ENCODE measurements at regions not wholly inside any gene's neighbourhood (a gene's known extent, or its start where the extent isn't known, plus 50 kb on each side); places are given as distances from the start of the nearest gene placed in this dataset.

DNA sequence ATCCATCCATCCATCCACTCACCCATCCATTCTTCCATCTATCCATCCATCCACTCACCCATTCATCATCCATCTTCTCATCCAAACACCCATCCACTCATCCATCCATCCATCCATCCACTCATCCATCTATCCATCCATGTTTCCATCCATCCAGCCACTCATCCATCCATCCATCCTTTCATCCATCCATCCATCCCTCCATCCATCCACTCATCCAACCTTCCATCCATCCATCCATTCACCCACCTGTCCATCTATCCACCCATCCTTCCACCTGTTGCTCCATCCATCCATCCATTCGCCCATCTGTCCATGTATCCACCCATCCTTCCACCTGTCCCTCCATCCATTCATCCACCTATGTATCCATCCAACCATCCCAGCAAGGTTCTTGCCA, 378.4 kb upstream of the PFKP start:
- H3K27ac ChIP-seq (replicated peaks), result no peak overlapping the region
- no peaks in the 10 kb centered on the region for H3K4me1 ChIP-seq
- DNase-seq, result no peak
- TF ChIP-seq, protein P1, sequence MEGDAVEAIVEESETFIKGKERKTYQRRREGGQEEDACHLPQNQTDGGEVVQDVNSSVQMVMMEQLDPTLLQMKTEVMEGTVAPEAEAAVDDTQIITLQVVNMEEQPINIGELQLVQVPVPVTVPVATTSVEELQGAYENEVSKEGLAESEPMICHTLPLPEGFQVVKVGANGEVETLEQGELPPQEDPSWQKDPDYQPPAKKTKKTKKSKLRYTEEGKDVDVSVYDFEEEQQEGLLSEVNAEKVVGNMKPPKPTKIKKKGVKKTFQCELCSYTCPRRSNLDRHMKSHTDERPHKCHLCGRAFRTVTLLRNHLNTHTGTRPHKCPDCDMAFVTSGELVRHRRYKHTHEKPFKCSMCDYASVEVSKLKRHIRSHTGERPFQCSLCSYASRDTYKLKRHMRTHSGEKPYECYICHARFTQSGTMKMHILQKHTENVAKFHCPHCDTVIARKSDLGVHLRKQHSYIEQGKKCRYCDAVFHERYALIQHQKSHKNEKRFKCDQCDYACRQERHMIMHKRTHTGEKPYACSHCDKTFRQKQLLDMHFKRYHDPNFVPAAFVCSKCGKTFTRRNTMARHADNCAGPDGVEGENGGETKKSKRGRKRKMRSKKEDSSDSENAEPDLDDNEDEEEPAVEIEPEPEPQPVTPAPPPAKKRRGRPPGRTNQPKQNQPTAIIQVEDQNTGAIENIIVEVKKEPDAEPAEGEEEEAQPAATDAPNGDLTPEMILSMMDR (IDR thresholded peaks at IDR 0.05; ENCODE audit: borderline replicate concordance), result no peak
- intact Hi-C loops (cut with micrococcal nuclease), result no loop called here
- H3K27me3 ChIP-seq (ENCODE audit: low read depth), result no peaks in the 10 kb centered on the region
- no peaks in the 10 kb centered on the region for H3K36me3 ChIP-seq
- no peaks in the 10 kb centered on the region for H3K9me3 ChIP-seq (replicated peaks)
- no peak overlapping the region for H3K4me3 ChIP-seq

DNA sequence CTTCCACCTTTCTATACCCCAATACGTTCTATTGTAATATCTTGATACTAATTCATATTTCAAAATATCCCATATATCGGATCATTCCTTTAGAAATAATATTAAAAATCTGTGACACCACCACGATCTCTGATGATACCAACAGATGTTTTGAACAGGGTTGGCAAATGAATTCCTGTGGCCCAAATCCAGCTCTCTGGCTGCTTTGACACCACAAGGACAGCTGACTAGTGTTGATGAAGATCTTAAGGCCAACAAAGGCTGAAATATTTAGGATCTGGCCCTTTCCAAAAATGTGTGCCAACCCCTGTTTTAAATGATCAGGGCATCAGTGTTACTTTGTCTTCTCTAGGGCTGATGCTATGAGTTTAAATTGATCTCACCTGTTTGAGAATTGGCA, 380.7 kb upstream of the PFKP start:
- H3K4me3 ChIP-seq, result no peak overlapping the region
- peaks cover 8% of the 10 kb centered on the region for H3K27me3 ChIP-seq (ENCODE audit: low read depth)
- no peak for DNase-seq
- TF ChIP-seq, protein P1 (IDR thresholded peaks at IDR 0.05; ENCODE audit: borderline replicate concordance), result no peak
- no peaks in the 10 kb centered on the region for H3K9me3 ChIP-seq (replicated peaks)
- no peaks in the 10 kb centered on the region for H3K4me1 ChIP-seq
- intact Hi-C loops (cut with micrococcal nuclease), result no loop called here
- H3K36me3 ChIP-seq, result no peaks in the 10 kb centered on the region
- H3K27ac ChIP-seq (replicated peaks), result no peak overlapping the region

DNA sequence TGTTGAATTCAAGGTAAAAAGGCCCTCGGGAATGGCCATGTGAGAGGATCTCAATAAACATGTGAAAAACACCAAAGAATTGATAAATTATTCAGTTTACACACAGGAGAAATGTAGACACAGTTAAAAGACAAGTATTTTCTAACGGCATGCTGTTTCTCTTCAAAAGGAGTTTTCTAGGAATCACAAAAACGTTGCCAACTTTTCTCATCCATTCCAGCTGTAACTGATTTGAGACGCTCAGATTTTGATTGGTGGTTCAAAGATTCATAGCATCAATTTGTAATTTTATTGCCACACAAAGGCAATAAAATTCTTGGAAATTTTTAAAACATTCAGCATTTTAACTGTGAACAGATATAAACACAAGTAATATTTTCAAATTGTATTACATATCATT, 384.9 kb upstream of the PFKP start:
- no peak for DNase-seq
- no peaks in the 10 kb centered on the region for H3K9me3 ChIP-seq (replicated peaks)
- H3K4me3 ChIP-seq, result no peak overlapping the region
- no peaks in the 10 kb centered on the region for H3K36me3 ChIP-seq
- peaks cover 27% of the 10 kb centered on the region for H3K27me3 ChIP-seq (ENCODE audit: low read depth)
- H3K27ac ChIP-seq (replicated peaks), result no peak overlapping the region
- intact Hi-C loops (cut with micrococcal nuclease), result no loop called here
- no peaks in the 10 kb centered on the region for H3K4me1 ChIP-seq
- TF ChIP-seq, protein P1 (IDR thresholded peaks at IDR 0.05; ENCODE audit: borderline replicate concordance), result no peak

DNA sequence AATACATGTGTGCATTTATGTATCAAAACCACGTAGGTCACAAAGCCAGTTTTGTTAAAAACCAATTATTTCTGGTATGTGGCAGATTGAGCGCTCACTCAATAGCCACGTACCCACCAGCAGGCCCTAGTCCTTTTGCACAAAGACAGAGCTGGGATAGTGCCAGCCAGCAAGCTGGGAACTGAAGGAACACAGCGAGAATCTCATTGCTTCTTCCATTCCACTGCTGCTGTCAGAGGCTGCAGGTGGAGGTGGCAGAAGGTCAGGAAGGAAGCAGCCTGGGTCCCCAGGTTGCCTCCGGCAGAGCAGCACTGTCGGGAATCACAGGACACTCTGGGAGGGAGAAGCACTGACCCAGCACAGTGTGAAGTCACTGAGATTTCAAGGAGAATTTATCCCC, 385.5 kb upstream of the PFKP start:
- intact Hi-C loops (cut with micrococcal nuclease), result no loop called here
- H3K36me3 ChIP-seq, result no peaks in the 10 kb centered on the region
- no peaks in the 10 kb centered on the region for H3K9me3 ChIP-seq (replicated peaks)
- H3K4me3 ChIP-seq, result no peak overlapping the region
- TF ChIP-seq, protein P1 (IDR thresholded peaks at IDR 0.05; ENCODE audit: borderline replicate concordance), result no peak
- H3K27me3 ChIP-seq (ENCODE audit: low read depth), result peaks cover 32% of the 10 kb centered on the region
- no peak for DNase-seq
- no peak overlapping the region for H3K27ac ChIP-seq (replicated peaks)
- no peaks in the 10 kb centered on the region for H3K4me1 ChIP-seq

DNA sequence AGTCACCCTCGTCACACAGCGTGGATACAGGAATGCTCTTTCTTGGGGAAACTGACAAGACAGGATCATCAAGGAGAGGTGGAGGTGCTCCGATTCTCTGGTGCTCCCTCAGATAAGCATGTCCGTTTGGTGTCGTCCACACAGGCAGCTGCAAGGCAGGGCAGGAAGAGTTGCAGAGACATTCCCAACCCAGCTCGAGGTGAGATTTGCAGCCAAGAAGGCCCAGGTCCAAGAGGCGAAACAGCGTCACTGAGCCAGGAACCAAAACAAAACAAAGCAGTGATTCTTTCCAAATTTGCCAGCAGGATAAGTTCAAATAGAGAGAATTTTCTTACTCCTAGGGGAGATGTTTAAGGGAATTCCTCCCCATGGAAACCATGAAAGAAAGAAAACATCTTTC, 386.5 kb upstream of the PFKP start:
- intact Hi-C loops (cut with micrococcal nuclease), result no loop called here
- TF ChIP-seq, protein P1 (IDR thresholded peaks at IDR 0.05; ENCODE audit: borderline replicate concordance), result no peak
- Histone ChIP-seq H3K27ac (replicated peaks) (no peak overlapping the region), H3K36me3 (no peaks in the 10 kb centered on the region), H3K9me3 (replicated peaks) (no peaks in the 10 kb centered on the region), H3K27me3 (ENCODE audit: low read depth) (peaks cover 32% of the 10 kb centered on the region), H3K4me1 (no peaks in the 10 kb centered on the region), H3K4me3 (no peak overlapping the region)
- no peak for DNase-seq

DNA sequence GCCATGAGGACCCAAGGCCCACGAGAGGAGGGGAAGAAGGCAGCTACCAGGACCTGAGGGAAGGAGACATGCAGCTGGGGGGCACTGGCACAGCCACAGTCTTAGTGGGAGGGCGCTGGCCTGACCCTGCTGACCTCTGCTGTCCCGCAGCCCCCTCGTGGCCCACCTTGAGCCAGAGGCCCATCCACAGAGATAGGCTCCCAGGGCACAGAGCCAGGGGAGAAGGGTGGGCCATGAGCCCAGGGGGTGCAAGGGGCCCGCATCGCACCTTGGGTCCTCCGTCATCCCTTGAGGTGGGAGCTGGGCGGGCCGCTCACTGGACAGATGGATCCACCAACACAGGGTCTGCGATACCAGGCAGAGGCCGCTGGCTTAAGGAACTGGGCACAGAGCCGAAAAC, 387.7 kb upstream of the PFKP start:
- Histone ChIP-seq H3K4me1 (no peaks in the 10 kb centered on the region), H3K27me3 (ENCODE audit: low read depth) (peaks cover 32% of the 10 kb centered on the region), H3K4me3 (no peak overlapping the region), H3K27ac (replicated peaks) (no peak overlapping the region), H3K9me3 (replicated peaks) (no peaks in the 10 kb centered on the region), H3K36me3 (no peaks in the 10 kb centered on the region)
- DNase-seq, result no peak
- intact Hi-C loops (cut with micrococcal nuclease), result no loop called here
- TF ChIP-seq, protein P1 (IDR thresholded peaks at IDR 0.05; ENCODE audit: borderline replicate concordance), result no peak

Data from left ventricle myocardium inferior (tissue), 1 donor.